ENCODE measurements at regions not wholly inside any gene's neighbourhood (a gene's known extent, or its start where the extent isn't known, plus 50 kb on each side); places are given as distances from the start of the nearest gene placed in this dataset.

DNA sequence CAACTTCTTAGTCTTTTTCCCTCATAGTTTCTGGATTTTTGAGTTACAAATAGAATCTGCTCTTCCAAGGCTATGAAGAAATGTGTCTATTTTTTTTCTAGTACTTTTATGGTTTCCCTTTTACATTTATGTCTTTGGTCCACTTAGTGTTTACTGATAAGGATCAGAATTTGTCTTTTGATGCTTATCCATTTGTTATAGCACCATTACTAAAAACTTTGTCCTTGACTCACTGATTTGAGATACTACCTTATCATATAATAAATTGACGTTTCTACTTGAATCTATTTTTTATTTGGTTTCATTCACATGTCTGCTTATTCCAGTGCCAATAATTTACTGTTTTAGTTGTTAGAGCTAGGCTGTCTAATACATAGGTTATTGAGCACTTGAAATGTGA is 161.1 kb upstream of the DPYD start:
- in situ Hi-C loops (cut with MboI) (no loop called here), intact Hi-C loops (cut with micrococcal nuclease; ENCODE audit: unreplicated experiment) (no loop called here)
- ChIA-PET POLR2A (no interaction called here), SMC1A (ENCODE audit: uncharacterized antibody, unreplicated experiment) (no interaction called here), RAD21 (ENCODE audit: unreplicated experiment) (no interaction called here), CTCF (interaction anchor here (0.9 kb wide), 1 partner anchor 19 kb away, joined by 3 read pairs; no protein-coding TSS in a partner anchor)
- H3K27ac ChIP-seq (ENCODE audit: control insufficient read depth, insufficient read depth) = no peak overlapping the region
- no TSS peak for BruUV-seq (replicated peaks)
- no peak for ATAC-seq
- no peaks in the 10 kb centered on the region for H3K79me2 ChIP-seq (ENCODE audit: control insufficient read depth, insufficient read depth, low read length)
- no peak overlapping the region for H2AFZ ChIP-seq (ENCODE audit: control insufficient read depth, low read depth, low read length)
- FAIRE-seq = no peak
- WGBS (ENCODE audit: insufficient coverage, insufficient replicate concordance, low lambda C conversion rate, missing lambda C conversion rate) = 0% methylated on average over 1 of the region's 1 CpG
- H3K9me3 ChIP-seq (replicated peaks; ENCODE audit: control insufficient read depth, insufficient read depth, low read length) = no peaks in the 10 kb centered on the region
- DNase-seq (ENCODE audit: low read depth, low spot score) = no peak
- no peaks in the 10 kb centered on the region for H3K36me3 ChIP-seq (ENCODE audit: control insufficient read depth in 2 of 2, insufficient read depth in 2 of 2, low read length in 1 of 2)
- no peaks in the 10 kb centered on the region for H3K27me3 ChIP-seq (replicated peaks in 1 of 2; ENCODE audit: control insufficient read depth in 2 of 2, insufficient read depth in 2 of 2, low read length in 1 of 2)
- H4K20me1 ChIP-seq (ENCODE audit: control insufficient read depth, insufficient read depth) = no peaks in the 10 kb centered on the region
- H3K4me1 ChIP-seq (ENCODE audit: control insufficient read depth, insufficient read depth, low read length) = no peaks in the 10 kb centered on the region
- H3K9ac ChIP-seq (ENCODE audit: control insufficient read depth, insufficient read depth, low read length) = no peak overlapping the region
- no peak overlapping the region for H3K4me2 ChIP-seq (ENCODE audit: control insufficient read depth, insufficient read depth)
- no peak overlapping the region for H3K4me3 ChIP-seq
- TF ChIP-seq, protein P1, sequence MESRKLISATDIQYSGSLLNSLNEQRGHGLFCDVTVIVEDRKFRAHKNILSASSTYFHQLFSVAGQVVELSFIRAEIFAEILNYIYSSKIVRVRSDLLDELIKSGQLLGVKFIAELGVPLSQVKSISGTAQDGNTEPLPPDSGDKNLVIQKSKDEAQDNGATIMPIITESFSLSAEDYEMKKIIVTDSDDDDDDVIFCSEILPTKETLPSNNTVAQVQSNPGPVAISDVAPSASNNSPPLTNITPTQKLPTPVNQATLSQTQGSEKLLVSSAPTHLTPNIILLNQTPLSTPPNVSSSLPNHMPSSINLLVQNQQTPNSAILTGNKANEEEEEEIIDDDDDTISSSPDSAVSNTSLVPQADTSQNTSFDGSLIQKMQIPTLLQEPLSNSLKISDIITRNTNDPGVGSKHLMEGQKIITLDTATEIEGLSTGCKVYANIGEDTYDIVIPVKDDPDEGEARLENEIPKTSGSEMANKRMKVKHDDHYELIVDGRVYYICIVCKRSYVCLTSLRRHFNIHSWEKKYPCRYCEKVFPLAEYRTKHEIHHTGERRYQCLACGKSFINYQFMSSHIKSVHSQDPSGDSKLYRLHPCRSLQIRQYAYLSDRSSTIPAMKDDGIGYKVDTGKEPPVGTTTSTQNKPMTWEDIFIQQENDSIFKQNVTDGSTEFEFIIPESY (IDR thresholded peaks at IDR 0.05) = no peak
- TF ChIP-seq CHD2 (IDR thresholded peaks at IDR 0.05; ENCODE audit: borderline replicate concordance, low read depth, low read length) = no peak
- no peak for TF ChIP-seq MLLT1 (IDR thresholded peaks at IDR 0.05)
- no peak for TF ChIP-seq SREBF1 (IDR thresholded peaks at IDR 0.05; ENCODE audit: low read length)
- TF ChIP-seq, protein P2, sequence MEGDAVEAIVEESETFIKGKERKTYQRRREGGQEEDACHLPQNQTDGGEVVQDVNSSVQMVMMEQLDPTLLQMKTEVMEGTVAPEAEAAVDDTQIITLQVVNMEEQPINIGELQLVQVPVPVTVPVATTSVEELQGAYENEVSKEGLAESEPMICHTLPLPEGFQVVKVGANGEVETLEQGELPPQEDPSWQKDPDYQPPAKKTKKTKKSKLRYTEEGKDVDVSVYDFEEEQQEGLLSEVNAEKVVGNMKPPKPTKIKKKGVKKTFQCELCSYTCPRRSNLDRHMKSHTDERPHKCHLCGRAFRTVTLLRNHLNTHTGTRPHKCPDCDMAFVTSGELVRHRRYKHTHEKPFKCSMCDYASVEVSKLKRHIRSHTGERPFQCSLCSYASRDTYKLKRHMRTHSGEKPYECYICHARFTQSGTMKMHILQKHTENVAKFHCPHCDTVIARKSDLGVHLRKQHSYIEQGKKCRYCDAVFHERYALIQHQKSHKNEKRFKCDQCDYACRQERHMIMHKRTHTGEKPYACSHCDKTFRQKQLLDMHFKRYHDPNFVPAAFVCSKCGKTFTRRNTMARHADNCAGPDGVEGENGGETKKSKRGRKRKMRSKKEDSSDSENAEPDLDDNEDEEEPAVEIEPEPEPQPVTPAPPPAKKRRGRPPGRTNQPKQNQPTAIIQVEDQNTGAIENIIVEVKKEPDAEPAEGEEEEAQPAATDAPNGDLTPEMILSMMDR (IDR thresholded peaks at IDR 0.05 in 2 of 3, conservative IDR thresholded peaks at IDR 0.05 in 1 of 3; ENCODE audit: control insufficient read depth in 2 of 3, extremely low read depth in 1 of 3, insufficient read depth in 1 of 3, low read depth in 3 of 3, low read length in 3 of 3) = no peak
- no peak for TF ChIP-seq SIN3A (IDR thresholded peaks at IDR 0.05; ENCODE audit: low read depth, low read length)
- no peak for TF ChIP-seq NR2C1 (IDR thresholded peaks at IDR 0.05)
- TF ChIP-seq SIX5 (IDR thresholded peaks at IDR 0.05; ENCODE audit: low read depth, low read length, severe bottlenecking) = no peak
- TF ChIP-seq GATAD2B (conservative IDR thresholded peaks at IDR 0.05; ENCODE audit: low read depth) = no peak
- no peak for TF ChIP-seq GABPA (IDR thresholded peaks at IDR 0.05; ENCODE audit: low read depth)
- TF ChIP-seq, protein P3, sequence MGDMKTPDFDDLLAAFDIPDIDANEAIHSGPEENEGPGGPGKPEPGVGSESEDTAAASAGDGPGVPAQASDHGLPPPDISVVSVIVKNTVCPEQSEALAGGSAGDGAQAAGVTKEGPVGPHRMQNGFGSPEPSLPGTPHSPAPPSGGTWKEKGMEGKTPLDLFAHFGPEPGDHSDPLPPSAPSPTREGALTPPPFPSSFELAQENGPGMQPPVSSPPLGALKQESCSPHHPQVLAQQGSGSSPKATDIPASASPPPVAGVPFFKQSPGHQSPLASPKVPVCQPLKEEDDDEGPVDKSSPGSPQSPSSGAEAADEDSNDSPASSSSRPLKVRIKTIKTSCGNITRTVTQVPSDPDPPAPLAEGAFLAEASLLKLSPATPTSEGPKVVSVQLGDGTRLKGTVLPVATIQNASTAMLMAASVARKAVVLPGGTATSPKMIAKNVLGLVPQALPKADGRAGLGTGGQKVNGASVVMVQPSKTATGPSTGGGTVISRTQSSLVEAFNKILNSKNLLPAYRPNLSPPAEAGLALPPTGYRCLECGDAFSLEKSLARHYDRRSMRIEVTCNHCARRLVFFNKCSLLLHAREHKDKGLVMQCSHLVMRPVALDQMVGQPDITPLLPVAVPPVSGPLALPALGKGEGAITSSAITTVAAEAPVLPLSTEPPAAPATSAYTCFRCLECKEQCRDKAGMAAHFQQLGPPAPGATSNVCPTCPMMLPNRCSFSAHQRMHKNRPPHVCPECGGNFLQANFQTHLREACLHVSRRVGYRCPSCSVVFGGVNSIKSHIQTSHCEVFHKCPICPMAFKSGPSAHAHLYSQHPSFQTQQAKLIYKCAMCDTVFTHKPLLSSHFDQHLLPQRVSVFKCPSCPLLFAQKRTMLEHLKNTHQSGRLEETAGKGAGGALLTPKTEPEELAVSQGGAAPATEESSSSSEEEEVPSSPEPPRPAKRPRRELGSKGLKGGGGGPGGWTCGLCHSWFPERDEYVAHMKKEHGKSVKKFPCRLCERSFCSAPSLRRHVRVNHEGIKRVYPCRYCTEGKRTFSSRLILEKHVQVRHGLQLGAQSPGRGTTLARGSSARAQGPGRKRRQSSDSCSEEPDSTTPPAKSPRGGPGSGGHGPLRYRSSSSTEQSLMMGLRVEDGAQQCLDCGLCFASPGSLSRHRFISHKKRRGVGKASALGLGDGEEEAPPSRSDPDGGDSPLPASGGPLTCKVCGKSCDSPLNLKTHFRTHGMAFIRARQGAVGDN (IDR thresholded peaks at IDR 0.05) = no peak
- TF ChIP-seq, protein P4, sequence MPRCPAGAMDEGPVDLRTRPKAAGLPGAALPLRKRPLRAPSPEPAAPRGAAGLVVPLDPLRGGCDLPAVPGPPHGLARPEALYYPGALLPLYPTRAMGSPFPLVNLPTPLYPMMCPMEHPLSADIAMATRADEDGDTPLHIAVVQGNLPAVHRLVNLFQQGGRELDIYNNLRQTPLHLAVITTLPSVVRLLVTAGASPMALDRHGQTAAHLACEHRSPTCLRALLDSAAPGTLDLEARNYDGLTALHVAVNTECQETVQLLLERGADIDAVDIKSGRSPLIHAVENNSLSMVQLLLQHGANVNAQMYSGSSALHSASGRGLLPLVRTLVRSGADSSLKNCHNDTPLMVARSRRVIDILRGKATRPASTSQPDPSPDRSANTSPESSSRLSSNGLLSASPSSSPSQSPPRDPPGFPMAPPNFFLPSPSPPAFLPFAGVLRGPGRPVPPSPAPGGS (IDR thresholded peaks at IDR 0.05; ENCODE audit: borderline replicate concordance, insufficient read depth, low read depth, low read length, poor library complexity, severe bottlenecking) = no peak
- no peak for TF ChIP-seq POLR2AphosphoS5 (IDR thresholded peaks at IDR 0.05; ENCODE audit: low read length)
- no peak for TF ChIP-seq SRF (IDR thresholded peaks at IDR 0.05; ENCODE audit: low read depth in 2 of 2, low read length in 2 of 2)
- no peak for TF ChIP-seq ZNF622 (IDR thresholded peaks at IDR 0.05)

Measured in GM12878 (cell line).